Heart left ventricle (tissue), 13 donors: ENCODE measurements at regions not wholly inside any gene's neighbourhood (a gene's known extent, or its start where the extent isn't known, plus 50 kb on each side); places are given as distances from the start of the nearest gene placed in this dataset.

Experiments used
- POLR2A ChIP-seq, 2 donors: fragments of 450-650 bp; IDR thresholded peaks; one replicate each; pipeline ENCODE4 v1.6.1; 2017; ENCODE audit warnings: antibody characterized with exemption in 2 of 2, mild to moderate bottlenecking in 2 of 2, moderate library complexity in 2 of 2
- TF ChIP-seq, protein P1 (sequence below), 12 donors: fragments of 200-600 bp; sonication (generic) in 4 of 12; IDR thresholded peaks; one replicate each; pipeline versions ENCODE4 v1.5.0 to v1.8.0; 2018 to 2022; ENCODE audit warnings: antibody characterized with exemption in 12 of 12, mild to moderate bottlenecking in 5 of 12
- donor health status: ischemic (EF 13 %, LVEDD 7.1; RV severe dilation, severe dysfunction).
- donor health status: DM: no; HTN: yes; CAD: no.
- donor health status: DM: no; HTN: no; CAD: no.
- donor health status: ischemic (EF 25% LVEDD 6.9; RV normal size, moderate dysfunction).
- donor health status: ischemic (EF 25% LVEDD 5.7; RV mildly dilated, moderate dysfunction).
- donor health status: ischemic (EF 35%, LVEDD 5.7; RV mildly dilated, moderate dysfunction).
- donor health status: nonischemic (EF 11% LVEDD 7.7; RV severe dilation, severe dysfunction).
- donor health status: DM: yes; HTN: yes; CAD: no.
- donor health status: PGD.
- donor health status: ischemic (EF 29% LVEDD 5.4; RV normal size, mild dysfunction).
- donor health status: nonischemic (EF 23%, LVEDD 6.1; RV moderate dilation, normal function).

DNA sequence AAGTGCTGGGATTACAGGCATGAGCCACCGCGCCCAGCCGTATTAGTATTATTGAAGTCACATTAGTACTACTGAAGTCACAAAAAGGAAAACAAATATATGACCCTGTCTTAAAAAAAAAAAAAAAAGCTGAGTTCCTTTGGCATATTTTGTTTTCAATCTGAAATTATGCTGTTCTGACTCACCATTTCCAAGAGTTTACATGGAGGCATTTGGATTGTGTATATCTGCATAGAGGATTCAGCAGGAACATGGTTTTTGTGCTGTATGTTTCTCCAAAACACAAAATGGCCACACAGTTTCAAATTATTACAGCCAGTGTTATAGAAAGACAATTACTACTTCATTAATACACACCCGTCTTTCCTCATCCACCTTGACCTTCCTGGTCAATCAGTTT lies 103.5 kb upstream of the TSC22D1 start:
- TF ChIP-seq, protein P1, sequence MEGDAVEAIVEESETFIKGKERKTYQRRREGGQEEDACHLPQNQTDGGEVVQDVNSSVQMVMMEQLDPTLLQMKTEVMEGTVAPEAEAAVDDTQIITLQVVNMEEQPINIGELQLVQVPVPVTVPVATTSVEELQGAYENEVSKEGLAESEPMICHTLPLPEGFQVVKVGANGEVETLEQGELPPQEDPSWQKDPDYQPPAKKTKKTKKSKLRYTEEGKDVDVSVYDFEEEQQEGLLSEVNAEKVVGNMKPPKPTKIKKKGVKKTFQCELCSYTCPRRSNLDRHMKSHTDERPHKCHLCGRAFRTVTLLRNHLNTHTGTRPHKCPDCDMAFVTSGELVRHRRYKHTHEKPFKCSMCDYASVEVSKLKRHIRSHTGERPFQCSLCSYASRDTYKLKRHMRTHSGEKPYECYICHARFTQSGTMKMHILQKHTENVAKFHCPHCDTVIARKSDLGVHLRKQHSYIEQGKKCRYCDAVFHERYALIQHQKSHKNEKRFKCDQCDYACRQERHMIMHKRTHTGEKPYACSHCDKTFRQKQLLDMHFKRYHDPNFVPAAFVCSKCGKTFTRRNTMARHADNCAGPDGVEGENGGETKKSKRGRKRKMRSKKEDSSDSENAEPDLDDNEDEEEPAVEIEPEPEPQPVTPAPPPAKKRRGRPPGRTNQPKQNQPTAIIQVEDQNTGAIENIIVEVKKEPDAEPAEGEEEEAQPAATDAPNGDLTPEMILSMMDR (IDR thresholded peaks at IDR 0.05) = no peak
- no peak for TF ChIP-seq POLR2A (IDR thresholded peaks at IDR 0.05)
